IMR-90 (cell line): ENCODE measurements at regions not wholly inside any gene's neighbourhood (a gene's known extent, or its start where the extent isn't known, plus 50 kb on each side); places are given as distances from the start of the nearest gene placed in this dataset.

ENCODE experiments used
- ATAC-seq: fragments of 200-7000 bp; cut with Tn5 transposase; 2 replicates; pipeline ENCODE4 v1.9.1; 2020; ENCODE audit warnings: low read depth, mild to moderate bottlenecking, moderate library complexity
- BruUV-seq: library from RNA; stranded (reverse); fragments of 400-500 nt; replicated peaks from 2 replicates; lab custom pipeline; 2021; lab: Mats Ljungman, UMichigan
- CTCF ChIA-PET: fragments of 300-600 bp; formaldehyde crosslinking; extraction: SDS; loops from one replicate; lab custom pipeline; 2021; ENCODE audit warnings: antibody characterized with exemption; lab: Yijun Ruan, JAX
- POLR2A ChIA-PET: fragments of 300-600 bp; sonication (Branson Sonifier 250); formaldehyde crosslinking; loops from one replicate; lab custom pipeline; 2022; ENCODE audit warnings: antibody characterized with exemption; ENCODE audit not compliant: unreplicated experiment; lab: Charles Lee
- DNase-seq: peaks from one replicate; pipeline ENCODE4 v3.0.0; 2013
- H2AFZ ChIP-seq: replicated peaks from 2 replicates; pipeline ENCODE3; 2013; ENCODE audit warnings: low read length, mild to moderate bottlenecking; ENCODE audit not compliant: poor library complexity
- H2AK5ac ChIP-seq: 2 replicates; pipeline ENCODE4 v1.6.1; 2013; ENCODE audit warnings: low read depth, low read length, inconsistent platforms
- H2AK9ac ChIP-seq: replicated peaks from 2 replicates; pipeline ENCODE3; 2013; ENCODE audit warnings: mild to moderate bottlenecking, low read depth, low read length, moderate library complexity; ENCODE audit not compliant: poor library complexity
- H2BK120ac ChIP-seq: 2 replicates; pipeline ENCODE4 v1.6.1; 2013; ENCODE audit warnings: low read depth, low read length, inconsistent platforms
- H2BK15ac ChIP-seq: 3 replicates; pipeline ENCODE4 v1.6.1; 2013; ENCODE audit warnings: low read depth, low read length, inconsistent platforms
- H2BK20ac ChIP-seq: 2 replicates; pipeline ENCODE4 v1.6.1; 2013; ENCODE audit warnings: low read depth, mild to moderate bottlenecking, inconsistent platforms, low read length, moderate library complexity
- H2BK5ac ChIP-seq: 2 replicates; pipeline ENCODE4 v1.6.1; 2013; ENCODE audit warnings: mild to moderate bottlenecking, low read depth, low read length, inconsistent platforms; ENCODE audit not compliant: poor library complexity, severe bottlenecking
- H3K14ac ChIP-seq: replicated peaks from 2 replicates; pipeline ENCODE4 v1.6.1; 2013; ENCODE audit warnings: low read depth, low read length, inconsistent platforms
- H3K18ac ChIP-seq: 2 replicates; pipeline ENCODE4 v1.6.1; 2013; ENCODE audit warnings: low read depth, low read length, control low read depth
- H3K23ac ChIP-seq: 2 replicates; pipeline ENCODE4 v1.6.1; 2013; ENCODE audit warnings: low read depth, low read length, inconsistent platforms
- H3K27ac ChIP-seq: 2 replicates; pipeline ENCODE4 v1.5.1; 2013; ENCODE audit warnings: mild to moderate bottlenecking, control low read depth, low read length; ENCODE audit not compliant: insufficient read depth
- H3K27me3 ChIP-seq: 2 replicates; pipeline ENCODE4 v1.6.1; 2013; ENCODE audit warnings: low read length; ENCODE audit not compliant: control insufficient read depth, insufficient read depth
- H3K36me3 ChIP-seq: 2 replicates; pipeline ENCODE4 v1.6.1; 2013; ENCODE audit warnings: low read length, mixed read lengths; ENCODE audit not compliant: control insufficient read depth, insufficient read depth
- H3K4ac ChIP-seq: 2 replicates; pipeline ENCODE4 v1.6.1; 2013; ENCODE audit warnings: low read depth, low read length, inconsistent platforms
- H3K4me1 ChIP-seq: 2 replicates; pipeline ENCODE4 v1.6.1; 2013; ENCODE audit warnings: low read length, mixed read lengths; ENCODE audit not compliant: control insufficient read depth, insufficient read depth
- H3K4me2 ChIP-seq: 2 replicates; pipeline ENCODE4 v1.6.1; 2013; ENCODE audit warnings: low read depth, mild to moderate bottlenecking, control low read depth, low read length, moderate library complexity
- H3K4me3 ChIP-seq: 2 replicates; pipeline ENCODE4 v1.5.1; 2013; ENCODE audit warnings: low read depth, mild to moderate bottlenecking, control low read depth, low read length, moderate library complexity; ENCODE audit not compliant: insufficient read depth
- H3K56ac ChIP-seq: 2 replicates; pipeline ENCODE4 v1.6.1; 2013; ENCODE audit warnings: low read length, inconsistent platforms; ENCODE audit not compliant: insufficient read depth; ENCODE audit errors: extremely low read depth
- H3K79me1 ChIP-seq, 2 experiments: 2 replicates each; pipeline ENCODE4 v1.6.1; 2013; ENCODE audit warnings: low read length in 2 of 2, inconsistent platforms in 1 of 2, low read depth in 1 of 2
- H3K9ac ChIP-seq: 2 replicates; pipeline ENCODE4 v1.6.1; 2013; ENCODE audit warnings: low read depth, low read length, control low read depth
- H3K9me1 ChIP-seq: 2 replicates; pipeline ENCODE4 v1.6.1; 2013; ENCODE audit warnings: low read length, inconsistent platforms; ENCODE audit not compliant: insufficient read depth
- H3K9me3 ChIP-seq: 2 replicates; pipeline ENCODE4 v1.6.1; 2013; ENCODE audit warnings: low read length; ENCODE audit not compliant: control insufficient read depth, insufficient read depth
- H4K20me1 ChIP-seq: 2 replicates; pipeline ENCODE4 v1.6.1; 2013; ENCODE audit warnings: low read length, inconsistent platforms; ENCODE audit not compliant: insufficient read depth
- H4K5ac ChIP-seq: 2 replicates; pipeline ENCODE4 v1.6.1; 2013; ENCODE audit warnings: mild to moderate bottlenecking, low read depth, low read length, control low read depth
- H4K8ac ChIP-seq, 2 experiments: 2 replicates each; pipeline ENCODE4 v1.6.1; 2013; ENCODE audit warnings: low read depth in 2 of 2, low read length in 2 of 2, control low read depth in 1 of 2, inconsistent platforms in 1 of 2
- H4K91ac ChIP-seq: 2 replicates; pipeline ENCODE4 v1.6.1; 2013; ENCODE audit warnings: low read depth, low read length, inconsistent platforms; ENCODE audit not compliant: insufficient read depth
- BHLHE40 ChIP-seq: fragments of 150-350 bp; IDR thresholded peaks from 2 replicates; pipeline ENCODE4 v1.6.1; 2016; ENCODE audit warnings: mild to moderate bottlenecking, low read depth, low read length
- CHD1 ChIP-seq: IDR thresholded peaks from 2 replicates; pipeline ENCODE4 v1.6.1; 2012; ENCODE audit warnings: low read depth, low read length, improper control_type of control experiment
- FOS ChIP-seq: fragments of 150-350 bp; IDR thresholded peaks from 2 replicates; pipeline ENCODE4 v1.6.1; 2016; ENCODE audit warnings: low read depth, low read length
- MAFK ChIP-seq: IDR thresholded peaks from 2 replicates; pipeline ENCODE4 v1.6.1; 2012; ENCODE audit warnings: low read depth, low read length, improper control_type of control experiment
- MAZ ChIP-seq: IDR thresholded peaks from 2 replicates; pipeline ENCODE4 v1.6.1; 2012; ENCODE audit warnings: low read depth, mild to moderate bottlenecking, low read length, improper control_type of control experiment, moderate library complexity, borderline replicate concordance
- MXI1 ChIP-seq: IDR thresholded peaks from 2 replicates; pipeline ENCODE4 v1.6.1; 2012; ENCODE audit warnings: low read depth, mild to moderate bottlenecking, low read length, moderate library complexity, borderline replicate concordance
- POLR2A ChIP-seq: IDR thresholded peaks from 2 replicates; pipeline ENCODE4 v1.6.1; 2012; ENCODE audit warnings: mild to moderate bottlenecking, low read depth, low read length
- RAD21 ChIP-seq: IDR thresholded peaks from 2 replicates; pipeline ENCODE4 v1.6.1; 2012; ENCODE audit warnings: low read length, improper control_type of control experiment
- RCOR1 ChIP-seq: IDR thresholded peaks from 2 replicates; pipeline ENCODE4 v1.6.1; 2012; ENCODE audit warnings: mild to moderate bottlenecking, low read length, improper control_type of control experiment; ENCODE audit not compliant: insufficient replicate concordance
- RFX5 ChIP-seq: IDR thresholded peaks from 2 replicates; pipeline ENCODE4 v1.8.0; 2012; ENCODE audit warnings: low read depth, mild to moderate bottlenecking, low read length, moderate library complexity
- SMC3 ChIP-seq: fragments of 150-350 bp; IDR thresholded peaks from 2 replicates; pipeline ENCODE4 v1.6.1; 2016; ENCODE audit warnings: low read depth, mild to moderate bottlenecking, antibody characterized with exemption, low read length, moderate library complexity
- WGBS, 2 experiments: methylation state at CpG; one replicate each; pipeline versions ENCODE4 v1.1.5 to v1.1.7; 2013; ENCODE audit warnings: missing lambda C conversion rate in 2 of 2; ENCODE audit not compliant: insufficient read length in 1 of 2; ENCODE audit errors: extremely low coverage in 2 of 2; 5-methylcytosine and 5-hydroxymethylcytosine counted together
- dilution Hi-C: fragments of 300-500 bp; cut with HindIII; formaldehyde crosslinking; loops from one replicate; pipeline ENCODE4 v1.14.3; 2018; ENCODE audit warnings: low sequenced_read_pairs; ENCODE audit not compliant: unreplicated experiment
- in situ Hi-C: fragments of 300-500 bp; cut with MboI; formaldehyde crosslinking; loops from 3 replicates; pipeline ENCODE4 v1.14.3; 2019; ENCODE audit warnings: low sequenced_read_pairs, inconsistent platforms, mixed read lengths
- intact Hi-C: fragments of 100-400 bp; cut with micrococcal nuclease; formaldehyde crosslinking; loops from 2 replicates; pipeline ENCODE4 v1.10.0; 2022

DNA sequence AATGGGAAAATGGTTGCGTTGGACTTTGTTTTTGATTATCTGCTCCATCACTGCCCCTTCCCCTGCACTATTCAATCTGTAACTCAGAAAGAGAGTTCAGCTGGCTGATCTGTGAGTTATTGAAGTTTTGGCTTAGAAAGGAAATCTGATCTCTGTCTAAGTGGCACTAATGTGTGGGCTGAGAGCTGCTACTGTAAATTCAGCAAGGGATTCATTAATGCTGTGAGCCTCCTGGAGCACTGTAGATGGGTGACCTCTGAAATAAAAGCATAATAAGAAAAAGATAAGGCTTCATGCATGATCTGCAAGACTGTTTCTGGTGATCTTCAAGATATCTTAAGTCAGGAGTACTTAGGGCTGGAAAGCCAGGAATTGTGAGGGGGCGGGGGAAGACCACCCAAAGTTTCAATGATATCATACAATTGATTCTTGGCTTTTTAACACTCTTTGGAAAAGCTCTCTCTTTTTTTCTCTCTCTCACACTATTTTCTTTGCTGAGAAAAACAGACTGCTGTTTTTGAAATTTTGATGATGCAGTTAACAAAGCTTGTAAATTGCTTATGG is 101.1 kb downstream of the C12orf75 start:
- Histone ChIP-seq H4K20me1 (no peaks in the 10 kb centered on the region), H3K9me1 (no peaks in the 10 kb centered on the region; the same call in 1 of the 2 replicates), H2BK20ac (no peak overlapping the region), H2BK120ac (no peak overlapping the region), H2AK5ac (no peak overlapping the region), H4K8ac (no peak overlapping the region), H3K27me3 (no peaks in the 10 kb centered on the region; the same call in 1 of the 2 replicates), H3K79me1 (no peaks in the 10 kb centered on the region), H3K56ac (no peak overlapping the region), H4K5ac (no peak overlapping the region), H3K36me3 (no peaks in the 10 kb centered on the region), H3K4ac (no peak overlapping the region), H3K9ac (no peak overlapping the region), H2AFZ (no peak overlapping the region), H3K27ac (no peak overlapping the region), H3K9me3 (no peaks in the 10 kb centered on the region), H3K18ac (no peak overlapping the region), H3K4me2 (no peak overlapping the region), H2BK15ac (no peak overlapping the region), H3K14ac (no peak overlapping the region), H3K23ac (no peak overlapping the region), H4K91ac (no peak overlapping the region), H3K4me3 (no peak overlapping the region), H2BK5ac (no peak overlapping the region), H2AK9ac (no peak overlapping the region), H3K4me1 (peaks cover 4% of the 10 kb centered on the region; the same call in 1 of the 2 replicates)
- no TSS peak for BruUV-seq
- ATAC-seq (no peak), DNase-seq (no peak)
- in situ Hi-C loops (no loop called here), dilution Hi-C loops (no loop called here), intact Hi-C loops (no loop called here)
- ChIA-PET CTCF (interaction anchor here (0.6 to 1.1 kb wide), 2 partner anchors 436 to 459 kb away, joined by 4 read pairs; no protein-coding TSS in a partner anchor), POLR2A (no interaction called here)
- TF ChIP-seq SMC3, result no peak
- TF ChIP-seq FOS, result no peak
- TF ChIP-seq CHD1, result no peak
- TF ChIP-seq RFX5, result no peak
- TF ChIP-seq MXI1, result no peak
- no peak for TF ChIP-seq POLR2A
- no peak for TF ChIP-seq BHLHE40
- TF ChIP-seq MAZ, result no peak
- no peak for TF ChIP-seq RCOR1
- no peak for TF ChIP-seq RAD21
- no peak for TF ChIP-seq MAFK
- no CpG with 5 or more reads among the region's 2 CpGs for WGBS, 2 experiments
